ENCODE measurements at regions not wholly inside any gene's neighbourhood (a gene's known extent, or its start where the extent isn't known, plus 50 kb on each side); places are given as distances from the start of the nearest gene placed in this dataset.

DNA sequence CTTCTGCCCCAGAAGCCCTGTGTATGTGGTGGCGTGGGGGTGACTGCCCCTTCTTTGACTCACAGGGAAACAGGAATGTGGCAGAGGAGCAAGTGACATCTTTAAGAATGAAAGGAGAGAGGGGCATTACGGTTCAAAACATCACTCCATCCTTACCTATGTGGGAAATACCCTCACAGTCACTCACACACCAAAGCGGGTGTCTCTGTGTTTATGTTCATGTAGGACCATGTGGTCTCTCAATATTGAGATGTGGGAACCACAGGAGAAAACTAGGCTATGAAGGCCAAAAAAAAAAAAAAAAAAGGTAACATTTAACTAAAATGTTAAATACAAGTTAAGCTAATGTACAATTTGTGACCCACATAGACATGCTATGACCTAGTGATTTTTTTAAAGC lies 153.6 kb upstream of the GPR12 start:
- Histone ChIP-seq H3K9ac (ENCODE audit: extremely low read depth, insufficient read length, low read length) (no peak overlapping the region), H3K18ac (ENCODE audit: insufficient read length, low read depth, low read length) (no peak overlapping the region), H3K56ac (ENCODE audit: insufficient read length, low read depth, low read length) (no peak overlapping the region), H2BK12ac (ENCODE audit: insufficient read length, low read depth, low read length) (no peak overlapping the region), H4K20me1 (ENCODE audit: control insufficient read depth, insufficient read depth, insufficient read length) (no peaks in the 10 kb centered on the region), H4K5ac (ENCODE audit: insufficient read length, low read depth, low read length) (no peak overlapping the region), H2BK20ac (ENCODE audit: low read depth, low read length, poor library complexity, severe bottlenecking) (no peak overlapping the region), H3K23me2 (ENCODE audit: insufficient read length, low read depth, low read length, poor library complexity, severe bottlenecking) (no peaks in the 10 kb centered on the region), H3T11ph (ENCODE audit: low read length) (no peak overlapping the region), H2AFZ (ENCODE audit: low read length) (no peak overlapping the region), H2AK5ac (ENCODE audit: insufficient read length, low read length) (no peak overlapping the region), H2BK120ac (ENCODE audit: low read depth, low read length, poor library complexity, severe bottlenecking) (no peak overlapping the region), H3K4ac (ENCODE audit: low read depth, low read length) (no peak overlapping the region), H4K91ac (ENCODE audit: insufficient read length, low read depth, low read length) (no peak overlapping the region), H3K23ac (ENCODE audit: insufficient read length, low read depth, low read length) (no peak overlapping the region), H3K79me1 (ENCODE audit: insufficient read depth, low read depth, low read length, poor library complexity, severe bottlenecking) (no peaks in the 10 kb centered on the region), H2BK5ac (ENCODE audit: insufficient read length, low read length) (no peak overlapping the region), H3K4me2 (ENCODE audit: insufficient read depth, insufficient read length, low read length) (no peak overlapping the region), H4K8ac (replicated peaks; ENCODE audit: insufficient read length, low read depth, low read length) (no peak overlapping the region), H3K27ac (ENCODE audit: insufficient read length, low read depth, low read length) (no peak overlapping the region), H3K14ac (ENCODE audit: insufficient read depth, low read length) (no peak overlapping the region), H3K9me3 (ENCODE audit: control insufficient read depth, low read depth, low read length) (no peaks in the 10 kb centered on the region), H2BK15ac (ENCODE audit: low read depth, low read length) (no peak overlapping the region), H3K4me1 (ENCODE audit: insufficient read depth, low read length) (no peaks in the 10 kb centered on the region), H3K79me2 (ENCODE audit: insufficient read depth, low read length) (no peaks in the 10 kb centered on the region), H3K27me3 (ENCODE audit: insufficient read depth, low read length) (no peaks in the 10 kb centered on the region; the same call in 1 of the 2 replicates)
- Mint-ChIP-seq H3K36me3 (ENCODE audit: insufficient read depth in 1 of 3, low read depth in 3 of 3) (no peaks in the 10 kb centered on the region), H3K27me3 (ENCODE audit: low read depth) (peaks cover 7% of the 10 kb centered on the region; the same call in 1 of the 2 replicates), H3K9me3 (no peaks in the 10 kb centered on the region), H3K4me3 (no peak overlapping the region), H3K4me1 (peaks cover 0 to 4% of the 10 kb centered on the region in 2 experiments; a peak in 1 of 4 replicates), H3K27ac (no peak overlapping the region; a peak in 1 of 7 replicates)
- DNase-seq: no peak
- TF ChIP-seq, protein P1, sequence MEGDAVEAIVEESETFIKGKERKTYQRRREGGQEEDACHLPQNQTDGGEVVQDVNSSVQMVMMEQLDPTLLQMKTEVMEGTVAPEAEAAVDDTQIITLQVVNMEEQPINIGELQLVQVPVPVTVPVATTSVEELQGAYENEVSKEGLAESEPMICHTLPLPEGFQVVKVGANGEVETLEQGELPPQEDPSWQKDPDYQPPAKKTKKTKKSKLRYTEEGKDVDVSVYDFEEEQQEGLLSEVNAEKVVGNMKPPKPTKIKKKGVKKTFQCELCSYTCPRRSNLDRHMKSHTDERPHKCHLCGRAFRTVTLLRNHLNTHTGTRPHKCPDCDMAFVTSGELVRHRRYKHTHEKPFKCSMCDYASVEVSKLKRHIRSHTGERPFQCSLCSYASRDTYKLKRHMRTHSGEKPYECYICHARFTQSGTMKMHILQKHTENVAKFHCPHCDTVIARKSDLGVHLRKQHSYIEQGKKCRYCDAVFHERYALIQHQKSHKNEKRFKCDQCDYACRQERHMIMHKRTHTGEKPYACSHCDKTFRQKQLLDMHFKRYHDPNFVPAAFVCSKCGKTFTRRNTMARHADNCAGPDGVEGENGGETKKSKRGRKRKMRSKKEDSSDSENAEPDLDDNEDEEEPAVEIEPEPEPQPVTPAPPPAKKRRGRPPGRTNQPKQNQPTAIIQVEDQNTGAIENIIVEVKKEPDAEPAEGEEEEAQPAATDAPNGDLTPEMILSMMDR (conservative IDR thresholded peaks at IDR 0.05): no peak
- no CpG with 5 or more reads among the region's 3 CpGs for WGBS (ENCODE audit: extremely low coverage, insufficient read length, low lambda C conversion rate)
